Stimulated activated naive B cell treated with anti-CD40 and anti-IgM and Interleukin-4, amounts not matched to agents 10 μg/mL and 1 μg/mL and 100 μg/mL, for 72 hours (primary cell): ENCODE measurements at regions not wholly inside any gene's neighbourhood (a gene's known extent, or its start where the extent isn't known, plus 50 kb on each side); places are given as distances from the start of the nearest gene placed in this dataset.
"Not testable (repeated sequence)": the region's sequence is repeated elsewhere in the genome, so short reads cannot be mapped to it uniquely, and the experiment has no call there.

Experiments used
- ATAC-seq, 2 donors: fragments of 150-1000 bp; cut with Tn5 transposase; replicated peaks; 2 replicates each; pipeline ENCODE4 v1.10.0; 2021; ENCODE audit warnings: moderate library complexity in 1 of 2
- DNase-seq: peaks from one replicate; pipeline ENCODE4 v3.0.0; 2021
- H3K27ac Mint-ChIP-seq: one replicate; pipeline ENCODE4 v1.8.0; 2022; ENCODE audit warnings: mild to moderate bottlenecking, mixed read lengths
- H3K27me3 Mint-ChIP-seq, 2 donors: one replicate each; pipeline ENCODE4 v1.8.0; 2022; ENCODE audit warnings: mixed read lengths in 2 of 2
- H3K36me3 Mint-ChIP-seq, 2 donors: one replicate each; pipeline ENCODE4 v1.8.0; 2022; ENCODE audit warnings: mixed read lengths in 2 of 2, mild to moderate bottlenecking in 1 of 2
- H3K4me1 Mint-ChIP-seq, 2 donors: one replicate each; pipeline ENCODE4 v1.8.0; 2022; ENCODE audit warnings: mixed read lengths in 2 of 2, mild to moderate bottlenecking in 1 of 2
- H3K4me3 Mint-ChIP-seq, 2 donors: one replicate each; pipeline ENCODE4 v1.8.0; 2022; ENCODE audit warnings: mild to moderate bottlenecking in 2 of 2, mixed read lengths in 2 of 2, moderate library complexity in 1 of 2
- H3K9me3 Mint-ChIP-seq, 2 donors: one replicate each; pipeline ENCODE4 v1.8.0; 2022; ENCODE audit warnings: mixed read lengths in 2 of 2, mild to moderate bottlenecking in 1 of 2

DNA sequence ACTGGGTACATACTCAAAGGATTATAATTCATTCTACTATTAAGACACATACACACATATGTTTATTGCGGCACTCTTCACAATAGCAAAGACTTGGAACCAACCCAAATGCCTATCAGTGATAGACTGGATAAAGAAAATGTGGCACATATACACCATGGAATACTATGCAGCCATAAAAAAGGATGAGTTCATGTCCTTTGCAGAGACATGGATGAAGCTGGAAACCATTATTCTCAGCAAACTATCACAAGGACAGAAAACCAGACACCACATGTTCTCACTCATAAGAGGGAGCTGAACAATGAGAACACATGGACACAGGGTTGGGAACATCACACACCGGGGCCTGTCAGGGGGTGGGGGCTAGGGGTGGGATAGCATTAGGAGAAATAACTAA, 101.9 kb upstream of the CCDC71L start:
- H3K9me3 Mint-ChIP-seq, H3K27ac Mint-ChIP-seq, H3K27me3 Mint-ChIP-seq, DNase-seq, H3K4me3 Mint-ChIP-seq, H3K36me3 Mint-ChIP-seq, ATAC-seq: not testable (repeated sequence)
- peaks cover 9 to 32% of the 10 kb centered on the region in 2 donors for H3K4me1 Mint-ChIP-seq

DNA sequence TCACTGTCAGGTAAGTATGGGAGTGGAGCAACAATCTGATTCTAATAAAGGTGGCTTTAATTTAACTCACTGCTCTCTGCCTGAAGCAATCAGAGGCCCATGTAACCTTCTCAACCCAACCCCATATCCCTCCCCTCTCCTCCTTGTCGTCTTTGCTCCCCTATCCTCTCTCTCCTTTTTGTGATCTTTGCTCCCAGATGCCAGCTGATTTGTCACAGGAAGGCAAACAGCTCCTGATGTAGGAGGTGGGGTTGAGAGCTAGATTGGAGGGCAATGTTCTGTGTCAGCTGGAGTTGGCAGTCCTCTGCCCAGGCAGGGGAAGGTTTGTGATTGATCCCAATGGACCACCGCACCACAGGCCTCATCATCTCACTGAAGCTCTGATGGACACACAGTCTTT, 101.4 kb upstream of the PIK3CG start:
- peaks cover 14 to 32% of the 10 kb centered on the region in 2 donors for H3K4me1 Mint-ChIP-seq
- no peak overlapping the region for H3K4me3 Mint-ChIP-seq
- DNase-seq (no peak), ATAC-seq (no peak)
- no peaks in the 10 kb centered on the region for H3K9me3 Mint-ChIP-seq
- no peaks in the 10 kb centered on the region for H3K27me3 Mint-ChIP-seq
- H3K27ac Mint-ChIP-seq = no peak overlapping the region
- H3K36me3 Mint-ChIP-seq = no peaks in the 10 kb centered on the region

DNA sequence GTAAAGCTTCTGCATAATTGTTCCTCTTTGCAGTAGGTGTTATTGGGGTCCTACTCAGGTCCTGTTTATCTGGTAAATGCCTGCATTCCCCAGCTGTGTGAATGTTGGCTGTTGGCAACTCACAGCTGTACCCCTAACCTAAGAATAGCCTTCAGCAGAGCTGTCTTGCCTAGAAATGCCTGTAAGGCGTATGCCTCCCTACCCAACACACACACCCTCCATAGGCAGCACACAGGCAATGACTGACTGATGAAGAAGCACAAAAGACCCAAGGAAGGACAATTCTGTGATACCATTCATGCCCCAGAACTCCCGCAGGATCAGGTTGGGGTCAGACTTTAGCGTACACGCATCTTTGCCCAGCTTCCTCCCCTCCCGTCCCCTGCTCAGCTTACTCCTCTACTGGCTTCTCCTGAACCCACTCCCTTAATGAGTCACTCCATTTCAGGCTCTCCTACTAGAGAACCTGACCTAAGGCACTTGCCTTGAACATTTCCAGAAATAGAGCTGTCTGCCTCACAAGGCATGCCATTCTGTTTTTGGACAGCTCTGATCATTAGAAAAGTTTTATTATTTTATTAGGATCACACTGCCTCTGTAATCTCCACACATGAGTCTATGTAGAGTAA, 99.2 kb upstream of the PIK3CG start:
- Mint-ChIP-seq H3K4me3 (no peak overlapping the region), H3K27me3 (no peaks in the 10 kb centered on the region), H3K9me3 (no peaks in the 10 kb centered on the region), H3K36me3 (no peaks in the 10 kb centered on the region), H3K27ac (no peak overlapping the region), H3K4me1 (peaks cover 16 to 52% of the 10 kb centered on the region in 2 donors)
- DNase-seq (no peak), ATAC-seq (no peak)

DNA sequence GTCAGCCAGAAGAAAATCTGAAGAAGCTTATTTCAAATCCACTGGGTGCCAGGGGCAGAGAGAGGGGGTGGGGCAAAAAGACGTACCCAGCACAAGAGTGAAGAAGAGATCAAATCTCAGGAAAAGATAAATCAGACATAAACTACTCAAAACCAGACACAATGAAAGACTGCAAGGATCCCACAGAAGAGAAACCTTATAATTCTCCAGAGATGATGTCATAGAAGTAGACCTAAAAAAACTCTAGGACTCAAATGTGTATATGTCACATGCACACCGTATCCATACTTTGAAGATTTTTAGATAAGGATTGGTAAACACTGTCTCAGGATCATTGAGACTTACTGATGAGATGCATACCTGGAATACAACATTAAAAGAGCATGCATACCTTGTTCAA, 98.5 kb upstream of the PIK3CG start:
- H3K36me3 Mint-ChIP-seq = no peaks in the 10 kb centered on the region
- no peak overlapping the region for H3K4me3 Mint-ChIP-seq
- peaks cover 16 to 53% of the 10 kb centered on the region in 2 donors for H3K4me1 Mint-ChIP-seq
- no peaks in the 10 kb centered on the region for H3K9me3 Mint-ChIP-seq
- peak overlapping the region; percentile 31 for H3K27ac Mint-ChIP-seq
- DNase-seq = no peak
- ATAC-seq = no peak
- no peaks in the 10 kb centered on the region for H3K27me3 Mint-ChIP-seq

DNA sequence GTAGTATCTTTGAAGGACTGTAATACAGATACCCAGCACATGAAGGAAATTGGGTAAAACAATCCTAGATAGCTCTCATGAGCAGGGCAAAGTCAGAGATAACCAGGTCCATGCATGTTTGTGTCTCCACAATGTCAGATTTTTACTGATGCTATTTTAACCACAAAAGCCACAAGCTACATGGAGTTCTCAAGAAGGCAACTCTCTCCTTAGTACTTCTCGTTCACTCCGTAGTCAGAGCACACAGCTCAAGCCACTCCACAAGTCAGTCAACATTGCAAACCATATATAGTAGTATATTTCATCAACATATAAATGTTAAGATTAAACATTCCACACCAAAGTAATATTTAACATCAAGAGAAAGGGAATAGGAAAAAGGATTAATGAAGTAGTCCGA, 98.0 kb upstream of the PIK3CG start:
- Mint-ChIP-seq H3K36me3 (no peaks in the 10 kb centered on the region), H3K4me3 (peak overlapping the region; percentile 32), H3K27me3 (no peaks in the 10 kb centered on the region), H3K4me1 (peaks cover 16 to 54% of the 10 kb centered on the region in 2 donors), H3K27ac (peak overlapping the region; percentile 84), H3K9me3 (no peaks in the 10 kb centered on the region)
- DNase-seq (no peak), ATAC-seq (peak; percentile 24 to 33)

DNA sequence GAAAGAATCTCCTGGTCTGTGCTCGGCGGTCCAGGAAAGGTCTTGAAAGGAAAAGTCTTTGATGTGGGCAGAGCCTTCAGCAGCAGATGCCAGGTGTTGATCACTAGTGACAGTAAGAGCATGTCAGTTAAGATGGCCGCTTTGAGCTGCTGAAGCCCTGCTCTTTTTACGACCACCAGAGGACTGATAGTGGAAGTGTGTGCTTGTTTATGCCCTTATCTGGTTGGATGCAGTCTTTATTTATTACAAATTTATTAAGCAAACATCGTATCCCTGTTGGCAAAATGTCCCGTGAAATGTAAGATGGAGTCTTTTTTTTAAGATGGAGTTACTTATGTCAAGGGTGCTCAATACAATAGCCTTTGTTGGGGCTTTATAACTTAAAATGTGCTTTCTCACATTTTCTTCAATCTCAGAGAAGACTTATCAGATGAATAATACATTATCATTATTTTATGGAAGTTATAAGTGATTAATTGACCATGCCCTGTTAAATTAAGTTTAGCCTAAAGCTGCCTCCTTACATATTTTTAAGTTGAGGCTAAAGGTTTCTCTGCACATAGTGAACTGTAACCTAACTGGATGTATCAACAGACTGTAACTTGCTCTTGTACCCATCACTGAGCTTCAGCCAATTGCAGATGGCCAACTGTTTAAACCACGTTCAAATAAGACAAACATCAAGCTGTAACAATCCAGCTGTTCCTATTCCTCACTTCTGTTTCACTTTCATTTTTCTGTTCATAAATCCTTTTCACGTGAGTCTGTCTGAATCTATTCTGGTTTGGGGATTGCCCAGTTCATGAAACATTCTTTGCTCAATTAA, 97.4 kb upstream of the PIK3CG start:
- ATAC-seq (peak; percentile 64 to 65), DNase-seq (no peak)
- Mint-ChIP-seq H3K4me3 (peak overlapping the region; percentile 40 to 70), H3K4me1 (peaks cover 19 to 60% of the 10 kb centered on the region in 2 donors), H3K9me3 (no peaks in the 10 kb centered on the region), H3K36me3 (no peaks in the 10 kb centered on the region), H3K27me3 (no peaks in the 10 kb centered on the region), H3K27ac (peak overlapping the region; percentile 84)

DNA sequence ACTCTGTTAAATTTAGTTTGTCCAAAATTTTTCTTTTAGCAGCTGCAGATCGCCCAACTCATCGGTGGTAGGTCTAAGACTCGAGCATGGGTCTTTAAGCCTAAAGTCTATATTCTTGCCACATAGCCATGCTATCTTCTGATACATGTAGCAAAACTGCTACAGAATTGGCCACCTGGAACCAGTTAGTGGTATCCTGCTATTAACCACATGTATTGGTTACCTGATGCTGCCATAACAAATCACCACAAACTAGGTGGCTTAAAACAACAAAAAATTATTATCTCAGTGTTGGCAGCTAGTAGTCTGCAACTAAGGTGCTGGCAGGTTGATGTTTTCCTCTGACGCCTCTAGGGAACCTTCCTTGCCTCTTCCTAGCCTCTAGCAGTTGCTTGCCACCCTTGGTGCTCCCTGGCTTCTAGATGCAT, 96.7 kb upstream of the PIK3CG start:
- Mint-ChIP-seq H3K27me3 (no peaks in the 10 kb centered on the region), H3K27ac (peak overlapping the region; percentile 84), H3K36me3 (no peaks in the 10 kb centered on the region), H3K9me3 (no peaks in the 10 kb centered on the region), H3K4me1 (peaks cover 24 to 66% of the 10 kb centered on the region in 2 donors), H3K4me3 (peak overlapping the region; percentile 40 to 70)
- ATAC-seq (peak; percentile 66 to 68), DNase-seq (peak; percentile 17)

DNA sequence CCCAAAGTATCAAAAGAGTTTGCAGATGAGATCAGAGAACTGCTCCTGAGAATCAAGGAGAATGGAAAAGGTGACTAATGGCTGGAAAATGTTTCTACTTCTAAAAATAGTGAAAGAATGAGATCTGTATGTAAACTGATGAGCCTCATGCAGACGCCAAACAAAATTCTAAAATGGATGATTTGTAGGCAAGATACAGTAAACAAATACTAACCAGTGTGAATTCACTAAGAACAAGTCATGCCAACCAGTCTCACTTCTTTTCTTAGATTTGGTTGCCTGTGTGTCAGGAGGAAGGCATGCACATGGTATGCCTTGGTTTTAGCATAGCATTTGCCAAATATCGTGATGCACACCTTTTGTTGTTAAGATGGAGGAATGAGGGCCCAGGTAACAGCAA, 94.9 kb upstream of the PIK3CG start:
- Mint-ChIP-seq H3K4me3 (no peak overlapping the region), H3K27me3 (no peaks in the 10 kb centered on the region), H3K36me3 (no peaks in the 10 kb centered on the region), H3K27ac (no peak overlapping the region), H3K4me1 (peaks cover 24 to 75% of the 10 kb centered on the region in 2 donors), H3K9me3 (peaks cover 0 to 2% of the 10 kb centered on the region in 2 donors)
- no peak for DNase-seq
- ATAC-seq = no peak

DNA sequence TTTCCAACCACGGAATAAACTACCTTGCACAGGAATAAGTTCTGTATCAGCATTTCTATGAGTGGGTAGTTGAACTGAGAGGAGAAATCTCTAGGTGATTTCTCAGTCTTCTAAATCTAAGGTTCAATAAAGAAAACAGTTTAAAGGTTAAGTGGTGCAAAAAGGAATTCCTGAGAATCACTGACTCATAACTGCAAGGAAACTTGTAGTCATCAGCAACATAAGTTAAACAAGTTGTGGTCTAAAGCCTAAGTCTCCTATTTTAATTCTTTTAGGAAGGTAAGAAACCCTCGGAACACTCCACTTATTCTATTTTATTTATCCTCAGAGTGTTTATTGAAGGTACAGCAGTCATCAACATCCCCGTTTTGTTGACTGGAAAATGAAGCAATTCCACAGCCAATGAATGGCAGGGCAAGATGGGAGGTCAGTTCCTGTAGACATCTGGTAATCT, 92.4 kb upstream of the PIK3CG start:
- DNase-seq = no peak
- Mint-ChIP-seq H3K36me3 (peaks cover 6 to 9% of the 10 kb centered on the region in 2 donors), H3K4me1 (peaks cover 27 to 74% of the 10 kb centered on the region in 2 donors), H3K27me3 (no peaks in the 10 kb centered on the region), H3K27ac (peak overlapping the region; percentile 97), H3K4me3 (peak overlapping the region; percentile 26 to 47), H3K9me3 (peaks cover 10 to 11% of the 10 kb centered on the region in 2 donors)
- ATAC-seq = peak; percentile 74

DNA sequence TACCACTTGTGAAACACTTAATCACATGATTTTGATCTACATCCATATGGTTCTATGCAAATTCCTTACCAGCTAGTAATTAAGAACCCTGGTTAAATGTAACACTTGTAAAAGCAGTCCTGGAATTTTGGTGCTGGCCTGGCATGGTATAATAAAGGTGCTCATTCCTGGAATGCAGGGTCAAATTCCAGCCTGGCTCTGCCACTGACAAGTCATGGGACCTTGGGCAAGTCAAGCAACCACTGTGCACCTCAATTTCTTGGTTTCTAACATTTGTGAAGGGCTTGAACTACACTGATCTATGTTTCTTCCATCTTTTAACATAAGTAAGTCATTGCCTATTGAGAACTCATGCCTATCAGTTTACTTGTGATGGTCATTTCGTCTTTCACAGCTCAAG, 91.9 kb upstream of the PIK3CG start:
- DNase-seq = no peak

DNA sequence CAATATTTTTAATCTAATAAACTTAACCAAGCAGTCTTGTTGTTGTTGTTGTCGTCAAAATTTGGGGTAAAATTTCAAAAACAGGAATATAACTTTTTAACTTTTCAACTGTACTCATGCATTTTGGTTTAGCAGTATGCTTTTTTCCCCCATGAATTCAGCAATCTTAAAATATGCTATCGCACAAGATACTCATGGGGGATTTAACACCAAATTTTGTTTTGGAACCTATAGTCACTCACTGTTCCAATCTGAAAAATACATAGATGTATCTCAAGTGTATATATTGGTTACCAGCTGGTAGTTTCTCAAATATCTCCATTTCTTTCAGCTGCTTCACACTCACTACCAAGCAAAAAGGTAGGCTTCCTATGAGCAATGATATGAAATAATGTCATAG, 91.4 kb upstream of the PIK3CG start:
- H3K4me1 Mint-ChIP-seq = peaks cover 24 to 74% of the 10 kb centered on the region in 2 donors
- H3K27ac Mint-ChIP-seq = no peak overlapping the region
- peaks cover 6 to 9% of the 10 kb centered on the region in 2 donors for H3K36me3 Mint-ChIP-seq
- DNase-seq (no peak), ATAC-seq (no peak)
- H3K9me3 Mint-ChIP-seq = peaks cover 10 to 11% of the 10 kb centered on the region in 2 donors
- H3K27me3 Mint-ChIP-seq = no peaks in the 10 kb centered on the region
- H3K4me3 Mint-ChIP-seq = no peak overlapping the region

More for the DNA sequence above, 91.9 kb upstream of the PIK3CG start:
- Mint-ChIP-seq H3K27ac (peak overlapping the region; percentile 26), H3K27me3 (no peaks in the 10 kb centered on the region), H3K36me3 (peaks cover 6 to 9% of the 10 kb centered on the region in 2 donors), H3K4me1 (peaks cover 27 to 74% of the 10 kb centered on the region in 2 donors), H3K4me3 (no peak overlapping the region), H3K9me3 (peaks cover 10 to 11% of the 10 kb centered on the region in 2 donors)
- ATAC-seq = no peak

DNA sequence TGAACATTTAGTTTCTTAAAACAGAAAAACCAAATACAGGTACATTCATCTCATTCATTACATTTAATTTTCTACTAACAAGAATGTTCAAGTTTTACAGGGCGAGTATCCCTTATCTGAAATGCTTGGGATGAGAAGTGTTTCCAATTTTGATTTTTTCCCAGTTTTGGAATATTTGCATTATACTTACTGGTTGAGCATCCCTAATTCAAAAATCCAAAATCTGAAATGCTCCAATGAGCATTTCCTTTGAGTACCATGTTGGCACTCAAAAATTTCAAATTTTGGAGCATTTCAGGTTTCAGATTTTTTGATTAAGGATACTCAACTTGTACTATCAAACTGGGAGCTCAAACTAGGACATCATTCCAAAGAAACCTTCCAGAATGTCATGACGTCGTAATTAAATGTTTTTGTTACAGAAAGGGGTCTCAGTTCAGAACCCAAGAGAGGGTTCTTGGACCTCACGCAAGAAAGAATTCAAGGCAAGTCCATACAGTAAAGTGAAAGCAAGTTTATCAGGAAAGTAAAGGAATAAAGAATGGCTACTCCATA, 90.8 kb upstream of the PIK3CG start:
- no peak for ATAC-seq
- Mint-ChIP-seq H3K36me3 (peaks cover 6 to 9% of the 10 kb centered on the region in 2 donors), H3K4me3 (no peak overlapping the region), H3K27ac (no peak overlapping the region), H3K27me3 (no peaks in the 10 kb centered on the region), H3K9me3 (peaks cover 10 to 11% of the 10 kb centered on the region in 2 donors), H3K4me1 (peaks cover 23 to 70% of the 10 kb centered on the region in 2 donors)
- DNase-seq = no peak

DNA sequence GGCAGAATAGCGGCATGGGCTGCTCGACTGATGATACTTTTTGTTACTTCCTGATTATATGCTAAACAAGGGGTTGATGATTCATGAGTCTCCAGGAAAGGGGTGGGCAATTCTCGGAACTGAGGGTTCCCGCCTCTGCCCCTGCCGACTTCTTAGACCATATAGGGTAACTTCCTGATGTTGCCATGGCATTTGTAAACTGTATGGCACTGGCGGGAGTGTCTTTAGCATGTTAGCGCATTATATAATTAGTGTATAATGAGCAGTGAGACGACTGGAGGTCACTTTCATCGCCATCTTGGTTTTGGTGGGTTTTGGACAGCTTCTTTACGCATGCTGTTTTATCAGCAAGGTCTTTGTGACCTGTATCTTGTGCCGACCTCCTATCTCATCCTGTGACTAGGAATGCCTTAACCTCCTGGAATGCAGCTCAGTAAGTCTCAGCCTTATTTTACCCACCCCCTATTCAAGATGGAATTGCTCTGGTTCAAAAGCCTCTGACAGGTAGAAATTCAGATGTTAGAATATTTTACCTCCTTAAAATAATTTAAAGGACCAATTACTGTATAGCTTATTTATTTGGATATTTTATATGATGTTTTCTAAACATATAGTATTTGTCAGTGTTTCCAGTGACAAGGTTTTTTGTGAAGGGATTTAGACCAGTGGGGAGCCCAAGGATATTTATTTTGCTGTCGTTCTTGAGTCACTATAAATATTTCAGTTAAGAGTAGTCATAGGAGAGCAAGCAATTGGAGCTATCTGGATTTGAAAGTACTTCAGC, 90.1 kb upstream of the PIK3CG start:
- no peak for DNase-seq
- no peak overlapping the region for H3K4me3 Mint-ChIP-seq
- H3K27ac Mint-ChIP-seq = no peak overlapping the region
- no peak for ATAC-seq
- H3K27me3 Mint-ChIP-seq = no peaks in the 10 kb centered on the region
- H3K9me3 Mint-ChIP-seq = peaks cover 10 to 11% of the 10 kb centered on the region in 2 donors
- H3K4me1 Mint-ChIP-seq = peaks cover 25 to 69% of the 10 kb centered on the region in 2 donors
- H3K36me3 Mint-ChIP-seq = peaks cover 6 to 9% of the 10 kb centered on the region in 2 donors

DNA sequence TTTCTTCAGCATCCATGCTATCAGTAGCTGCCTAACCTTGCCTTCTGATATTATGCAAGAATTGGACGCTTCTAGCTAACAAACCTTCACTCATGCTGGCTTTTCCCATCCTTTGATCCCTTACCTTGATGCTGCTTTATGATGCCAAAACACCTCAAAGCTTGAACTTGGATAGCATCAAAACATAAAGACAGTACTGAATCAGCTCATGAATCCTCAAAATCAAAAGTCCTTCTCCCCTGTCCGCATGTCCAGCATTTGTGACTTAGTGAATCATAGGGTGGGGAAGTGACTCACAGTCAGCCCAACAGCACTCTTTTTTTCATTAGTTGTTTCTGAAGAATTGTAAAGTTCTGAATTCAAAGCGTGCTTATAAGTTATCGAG, 89.5 kb upstream of the PIK3CG start:
- H3K27ac Mint-ChIP-seq = no peak overlapping the region
- no peak for DNase-seq

More for the DNA sequence above, 89.5 kb upstream of the PIK3CG start:
- no peaks in the 10 kb centered on the region for H3K27me3 Mint-ChIP-seq
- ATAC-seq = no peak
- H3K36me3 Mint-ChIP-seq = peaks cover 6 to 9% of the 10 kb centered on the region in 2 donors
- peaks cover 10 to 11% of the 10 kb centered on the region in 2 donors for H3K9me3 Mint-ChIP-seq
- peaks cover 25 to 64% of the 10 kb centered on the region in 2 donors for H3K4me1 Mint-ChIP-seq
- no peak overlapping the region for H3K4me3 Mint-ChIP-seq
